K562 (cell line): ENCODE measurements at regions not wholly inside any gene's neighbourhood (a gene's known extent, or its start where the extent isn't known, plus 50 kb on each side); places are given as distances from the start of the nearest gene placed in this dataset.

Experiments used
- ATAC-seq: fragments of 200-7000 bp; cut with Tn5 transposase; 3 replicates; pipeline ENCODE4 v1.9.1; 2020; ENCODE audit warnings: moderate library complexity
- BruUV-seq: library from RNA; stranded (reverse); fragments of 400-500 nt; replicated peaks from 2 replicates; lab custom pipeline; 2021; lab: Mats Ljungman, UMichigan
- CTCF ChIA-PET: fragments of 300-600 bp; formaldehyde crosslinking; extraction: SDS; loops from one replicate; lab custom pipeline; 2021; ENCODE audit warnings: low intra/inter-chr PET ratio; lab: Yijun Ruan, JAX
- POLR2A ChIA-PET: fragments of 300-600, 350-650 bp; sonication (Branson Sonifier 250); formaldehyde crosslinking; extraction: SDS; loops from one replicate; lab custom pipeline; 2021; ENCODE audit warnings: antibody characterized with exemption, inconsistent platforms; lab: Yijun Ruan, JAX
- DNase-seq, 4 experiments: peaks; one replicate each; pipeline versions ENCODE4 v3.0.0 to v3.0.0-alpha.2; 2011 to 2018; ENCODE audit warnings: low spot score in 3 of 4, mixed read lengths in 3 of 4; ENCODE audit errors: extremely low read depth in 1 of 4
- FAIRE-seq: peaks from 2 replicates; lab custom pipeline; 2011; peaks lifted over from hg19 to GRCh38; lab: Jason Lieb, UNC
- H2AFZ ChIP-seq: 2 replicates; pipeline ENCODE4 v1.6.0; 2011; ENCODE audit warnings: low read depth, low read length, control low read depth, inconsistent platforms
- H3K27ac ChIP-seq: fragments of 200-600 bp; 3 replicates; pipeline ENCODE4 v1.8.0; 2011; ENCODE audit warnings: low read depth, mild to moderate bottlenecking, control low read depth, inconsistent platforms, low read length, moderate library complexity, mixed read lengths; ENCODE audit errors: extremely low read depth
- H3K27me3 ChIP-seq, 2 experiments: fragments of 300-600 bp in 1 of 2; 2 replicates in 1 of 2; 3 replicates in 1 of 2; pipeline versions ENCODE4 v1.6.0 to v1.8.0; 2011; ENCODE audit warnings: inconsistent platforms in 2 of 2, low read length in 2 of 2, mild to moderate bottlenecking in 1 of 2, mixed read lengths in 1 of 2, moderate library complexity in 1 of 2; ENCODE audit not compliant: control insufficient read depth in 2 of 2, insufficient read depth in 2 of 2
- H3K36me3 ChIP-seq: fragments of 300-600 bp; 3 replicates; pipeline ENCODE4 v1.8.0; 2011; ENCODE audit warnings: mild to moderate bottlenecking, low read length, inconsistent platforms; ENCODE audit not compliant: control insufficient read depth, insufficient read depth
- H3K4me1 ChIP-seq, 2 experiments: fragments of 200-600 bp in 1 of 2; replicated peaks in 1 of 2; 2 replicates in 1 of 2; 3 replicates in 1 of 2; pipeline versions ENCODE4 v1.5.1 to v1.8.0; 2011; ENCODE audit warnings: inconsistent platforms in 2 of 2, low read length in 2 of 2, mild to moderate bottlenecking in 1 of 2, mixed read lengths in 1 of 2, moderate library complexity in 1 of 2; ENCODE audit not compliant: control insufficient read depth in 2 of 2, insufficient read depth in 2 of 2
- H3K4me2 ChIP-seq: 2 replicates; pipeline ENCODE4 v1.6.1; 2011; ENCODE audit warnings: low read length, control low read depth, inconsistent platforms, mixed read lengths; ENCODE audit not compliant: insufficient read depth
- H3K4me3 ChIP-seq: fragments of 200-600 bp; sonication (generic), shearing (Covaris generic); 2 replicates; pipeline ENCODE4 v1.5.1; 2016; ENCODE audit warnings: control low read depth, inconsistent platforms
- H3K79me2 ChIP-seq: fragments of 200-600 bp; 3 replicates; pipeline ENCODE4 v1.8.0; 2011; ENCODE audit warnings: low read length, inconsistent platforms; ENCODE audit not compliant: control insufficient read depth, insufficient read depth
- H3K9ac ChIP-seq, 2 experiments: 2 replicates each; pipeline versions ENCODE4 v1.6.0 to v1.6.1; 2011; ENCODE audit warnings: low read depth in 2 of 2, low read length in 2 of 2, control low read depth in 1 of 2, inconsistent platforms in 1 of 2, mild to moderate bottlenecking in 1 of 2, mixed read lengths in 1 of 2; ENCODE audit not compliant: insufficient read depth in 1 of 2
- H3K9me1 ChIP-seq: one replicate; pipeline ENCODE4 v1.6.0; 2011; ENCODE audit warnings: inconsistent platforms, mild to moderate bottlenecking, low read length, moderate library complexity; ENCODE audit not compliant: control insufficient read depth, insufficient read depth
- H3K9me3 ChIP-seq: replicated peaks from 2 replicates; pipeline ENCODE4 v1.5.1; 2011; ENCODE audit warnings: low read depth, low read length, inconsistent platforms; ENCODE audit not compliant: control insufficient read depth, insufficient read depth
- H4K20me1 ChIP-seq: replicated peaks from 2 replicates; pipeline ENCODE4 v1.6.1; 2011; ENCODE audit warnings: low read length, inconsistent platforms, mixed read lengths; ENCODE audit not compliant: control insufficient read depth, insufficient read depth
- BCOR ChIP-seq: fragments of 450-650 bp; IDR thresholded peaks from 2 replicates; pipeline ENCODE4 v1.6.1; 2016
- PTBP1 ChIP-seq: fragments of 200-400 bp; formaldehyde crosslinking; IDR thresholded peaks from 2 replicates; pipeline ENCODE4 v1.6.1; 2017; ENCODE audit warnings: low read depth, low read length
- ZBTB8A ChIP-seq: fragments of 450-650 bp; IDR thresholded peaks from 2 replicates; pipeline ENCODE4 v1.6.1; 2018; ENCODE audit warnings: mild to moderate bottlenecking, moderate library complexity; ENCODE audit not compliant: partially characterized antibody
- ZNF75A ChIP-seq: fragments of 450-650 bp; formaldehyde crosslinking; IDR thresholded peaks from 2 replicates; pipeline ENCODE4 v1.4.0; 2020; ENCODE audit warnings: mild to moderate bottlenecking
- ZNF764 ChIP-seq: fragments of 250-450 bp; sonication (Bioruptor Pico); IDR thresholded peaks from 2 replicates; pipeline ENCODE4 v1.4.0; 2020; ENCODE audit warnings: low read depth, mild to moderate bottlenecking, moderate library complexity
- ZNF778 ChIP-seq: fragments of 450-650 bp; formaldehyde crosslinking; IDR thresholded peaks from 2 replicates; pipeline ENCODE4 v1.4.0; 2020; ENCODE audit warnings: mild to moderate bottlenecking, moderate library complexity
- WGBS: fragments of 100-300 bp; shearing (Covaris generic); methylation state at CpG from one replicate; pipeline ENCODE4 v1.1.6; 2016; ENCODE audit warnings: low coverage, mixed read lengths; ENCODE audit not compliant: insufficient coverage; ENCODE audit errors: missing lambda C conversion rate; 5-methylcytosine and 5-hydroxymethylcytosine counted together
- in situ Hi-C: fragments of 300-500 bp; cut with MboI; formaldehyde crosslinking; loops from 4 replicates; pipeline ENCODE4 v1.15.0; 2018; ENCODE audit warnings: inconsistent platforms, mixed read lengths
- intact Hi-C: fragments of 100-400 bp; cut with micrococcal nuclease; formaldehyde crosslinking; loops from 2 replicates; pipeline ENCODE4 v1.14.2; 2022
- TF ChIP-seq, protein P1 (sequence below): fragments of 450-650 bp; formaldehyde crosslinking; IDR thresholded peaks from 2 replicates; pipeline ENCODE4 v1.4.0; 2020; ENCODE audit warnings: mild to moderate bottlenecking
- TF ChIP-seq, protein P2 (sequence below): sonication (generic); formaldehyde crosslinking; IDR thresholded peaks from 2 replicates; pipeline ENCODE4 v1.8.0; 2022; ENCODE audit warnings: mild to moderate bottlenecking, missing genetic modification reagents, borderline replicate concordance
- TF ChIP-seq, protein P3 (sequence below), 2 experiments: fragments of 450-650 bp; IDR thresholded peaks; 2 replicates each; pipeline ENCODE4 v1.6.1; 2016

DNA sequence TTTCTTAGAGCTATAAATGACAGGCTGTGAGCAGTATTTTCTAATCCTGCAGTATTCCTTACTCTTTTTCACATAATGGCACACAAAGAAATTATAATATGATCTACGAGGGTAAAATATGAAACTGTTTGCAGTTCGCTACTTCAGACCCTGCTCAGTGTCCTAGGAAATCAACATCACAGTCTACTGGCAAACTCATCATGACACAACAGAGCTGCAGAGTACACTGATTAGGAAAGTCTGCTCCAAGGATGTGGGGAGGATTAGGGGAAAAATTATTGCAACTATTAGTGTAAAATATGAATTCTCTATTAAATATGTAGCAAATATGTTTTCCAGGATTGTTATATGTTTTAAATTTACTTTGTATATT is 149.2 kb upstream of the REG3G start (continued):
- TF ChIP-seq, protein P1, sequence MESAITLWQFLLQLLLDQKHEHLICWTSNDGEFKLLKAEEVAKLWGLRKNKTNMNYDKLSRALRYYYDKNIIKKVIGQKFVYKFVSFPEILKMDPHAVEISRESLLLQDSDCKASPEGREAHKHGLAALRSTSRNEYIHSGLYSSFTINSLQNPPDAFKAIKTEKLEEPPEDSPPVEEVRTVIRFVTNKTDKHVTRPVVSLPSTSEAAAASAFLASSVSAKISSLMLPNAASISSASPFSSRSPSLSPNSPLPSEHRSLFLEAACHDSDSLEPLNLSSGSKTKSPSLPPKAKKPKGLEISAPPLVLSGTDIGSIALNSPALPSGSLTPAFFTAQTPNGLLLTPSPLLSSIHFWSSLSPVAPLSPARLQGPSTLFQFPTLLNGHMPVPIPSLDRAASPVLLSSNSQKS, result no peak
- TF ChIP-seq BCOR, result no peak
- no peak for TF ChIP-seq ZNF75A (CRISPR knock-in tag)

DNA sequence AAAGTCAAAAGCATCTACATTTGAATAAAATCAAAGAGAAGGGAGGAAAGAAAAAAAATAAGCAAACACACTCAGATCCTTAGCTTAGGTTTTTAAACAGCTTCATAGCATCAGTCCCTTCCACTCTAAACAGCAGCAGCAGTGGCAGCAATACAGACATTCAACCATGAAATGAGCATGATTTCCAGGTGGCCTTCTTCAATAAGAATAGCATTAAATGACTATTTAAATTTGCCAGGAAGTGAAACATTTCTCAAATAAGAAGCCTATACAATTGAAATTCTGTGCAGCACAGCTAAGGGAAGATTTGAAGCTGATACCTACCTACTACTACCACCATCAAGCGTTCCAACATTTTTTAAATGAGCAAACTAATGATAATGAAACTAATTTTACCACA is 138.1 kb upstream of the REG3G start:
- FAIRE-seq (no peak), ATAC-seq (no peak), DNase-seq (no peak)
- H3K36me3 ChIP-seq, result no peaks in the 10 kb centered on the region
- no peaks in the 10 kb centered on the region for H3K4me1 ChIP-seq
- no TSS peak for BruUV-seq
- H3K9me1 ChIP-seq, result no peaks in the 10 kb centered on the region
- in situ Hi-C loops, result no loop called here
- intact Hi-C loops, result no loop called here
- H3K9ac ChIP-seq, result no peak overlapping the region
- no peaks in the 10 kb centered on the region for H4K20me1 ChIP-seq
- no peak overlapping the region for H2AFZ ChIP-seq
- WGBS, result 0% methylated on average over 1 of the region's 1 CpG
- no peaks in the 10 kb centered on the region for H3K9me3 ChIP-seq
- H3K4me3 ChIP-seq, result no peak overlapping the region
- H3K27me3 ChIP-seq, result no peaks in the 10 kb centered on the region
- H3K79me2 ChIP-seq, result no peaks in the 10 kb centered on the region
- ChIA-PET POLR2A (no interaction called here), CTCF (no interaction called here)
- no peak overlapping the region for H3K4me2 ChIP-seq
- H3K27ac ChIP-seq, result no peak overlapping the region
- no peak for TF ChIP-seq ZNF778 (CRISPR knock-in tag)
- TF ChIP-seq PTBP1, result no peak
- no peak for TF ChIP-seq ZBTB8A
- TF ChIP-seq, protein P2, sequence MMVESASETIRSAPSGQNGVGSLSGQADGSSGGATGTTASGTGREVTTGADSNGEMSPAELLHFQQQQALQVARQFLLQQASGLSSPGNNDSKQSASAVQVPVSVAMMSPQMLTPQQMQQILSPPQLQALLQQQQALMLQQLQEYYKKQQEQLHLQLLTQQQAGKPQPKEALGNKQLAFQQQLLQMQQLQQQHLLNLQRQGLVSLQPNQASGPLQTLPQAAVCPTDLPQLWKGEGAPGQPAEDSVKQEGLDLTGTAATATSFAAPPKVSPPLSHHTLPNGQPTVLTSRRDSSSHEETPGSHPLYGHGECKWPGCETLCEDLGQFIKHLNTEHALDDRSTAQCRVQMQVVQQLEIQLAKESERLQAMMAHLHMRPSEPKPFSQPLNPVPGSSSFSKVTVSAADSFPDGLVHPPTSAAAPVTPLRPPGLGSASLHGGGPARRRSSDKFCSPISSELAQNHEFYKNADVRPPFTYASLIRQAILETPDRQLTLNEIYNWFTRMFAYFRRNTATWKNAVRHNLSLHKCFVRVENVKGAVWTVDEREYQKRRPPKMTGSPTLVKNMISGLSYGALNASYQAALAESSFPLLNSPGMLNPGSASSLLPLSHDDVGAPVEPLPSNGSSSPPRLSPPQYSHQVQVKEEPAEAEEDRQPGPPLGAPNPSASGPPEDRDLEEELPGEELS (CRISPR knock-in tag), result no peak
- no peak for TF ChIP-seq ZNF764 (CRISPR knock-in tag)
- TF ChIP-seq, protein P3, sequence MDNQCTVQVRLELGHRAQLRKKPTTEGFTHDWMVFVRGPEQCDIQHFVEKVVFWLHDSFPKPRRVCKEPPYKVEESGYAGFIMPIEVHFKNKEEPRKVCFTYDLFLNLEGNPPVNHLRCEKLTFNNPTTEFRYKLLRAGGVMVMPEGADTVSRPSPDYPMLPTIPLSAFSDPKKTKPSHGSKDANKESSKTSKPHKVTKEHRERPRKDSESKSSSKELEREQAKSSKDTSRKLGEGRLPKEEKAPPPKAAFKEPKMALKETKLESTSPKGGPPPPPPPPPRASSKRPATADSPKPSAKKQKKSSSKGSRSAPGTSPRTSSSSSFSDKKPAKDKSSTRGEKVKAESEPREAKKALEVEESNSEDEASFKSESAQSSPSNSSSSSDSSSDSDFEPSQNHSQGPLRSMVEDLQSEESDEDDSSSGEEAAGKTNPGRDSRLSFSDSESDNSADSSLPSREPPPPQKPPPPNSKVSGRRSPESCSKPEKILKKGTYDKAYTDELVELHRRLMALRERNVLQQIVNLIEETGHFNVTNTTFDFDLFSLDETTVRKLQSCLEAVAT (IDR thresholded peaks at IDR 0.05), result no peak
